NCI-H82 treated with DMSO at 0.1 percent for 48 hours (cell line): ENCODE measurements at regions not wholly inside any gene's neighbourhood (a gene's known extent, or its start where the extent isn't known, plus 50 kb on each side); places are given as distances from the start of the nearest gene placed in this dataset.
"Not testable (repeated sequence)": the region's sequence is repeated elsewhere in the genome, so short reads cannot be mapped to it uniquely, and the experiment has no call there.

Experiments
- DNase-seq: peaks from one replicate; lab custom pipeline; 2025; ENCODE audit not compliant: unreplicated experiment; lab: John Stamatoyannopoulos, UW

GRCh38 chr6:112459758-112460304 is 112.7 kb downstream of the RFPL4B start:
- no peak for DNase-seq

- DNase-seq = no peak
Measured at GRCh38 chr6:112464901-112465665, 118.0 kb downstream of the RFPL4B start.

GRCh38 chr6:112466373-112467151 is 119.4 kb downstream of the RFPL4B start:
- DNase-seq = no peak

DNA sequence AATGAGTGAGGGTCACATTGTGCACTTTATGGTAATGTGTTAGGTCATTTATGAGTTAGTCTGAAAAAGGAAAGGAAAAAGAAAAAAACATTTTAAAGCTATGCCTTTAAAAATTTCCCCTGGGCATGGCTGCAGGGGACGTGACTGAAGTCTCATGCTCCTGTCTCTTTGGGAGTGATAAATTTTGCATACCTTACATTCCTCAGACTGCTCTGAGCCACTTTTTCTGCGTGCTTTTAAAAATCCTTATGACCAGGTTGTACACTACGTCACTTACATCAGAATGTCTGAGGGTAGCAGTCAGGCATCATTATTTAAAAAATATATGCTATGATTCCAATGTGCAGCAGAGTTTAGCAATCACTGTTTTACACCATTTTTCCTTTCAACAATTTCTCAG is 121.2 kb downstream of the RFPL4B start:
- no peak for DNase-seq

DNA sequence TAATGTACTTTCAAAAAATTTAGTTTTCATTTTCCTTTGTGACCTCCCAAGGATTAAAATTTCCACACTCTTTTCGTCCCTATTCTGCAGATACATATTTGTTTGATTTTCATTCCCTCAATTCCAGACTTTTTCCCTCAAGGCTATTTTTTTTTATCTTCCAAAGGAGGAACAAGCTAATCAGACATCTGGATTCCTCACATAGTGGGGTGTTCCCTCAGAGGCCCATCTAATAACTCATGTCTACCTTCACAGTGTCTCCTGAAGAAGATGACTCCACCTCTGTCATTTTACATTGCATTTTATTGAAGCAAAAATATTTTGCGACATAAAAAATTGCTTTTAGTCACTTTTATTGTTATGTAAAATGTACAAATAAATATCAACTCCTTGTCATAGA is 122.2 kb downstream of the RFPL4B start:
- no peak for DNase-seq

DNA sequence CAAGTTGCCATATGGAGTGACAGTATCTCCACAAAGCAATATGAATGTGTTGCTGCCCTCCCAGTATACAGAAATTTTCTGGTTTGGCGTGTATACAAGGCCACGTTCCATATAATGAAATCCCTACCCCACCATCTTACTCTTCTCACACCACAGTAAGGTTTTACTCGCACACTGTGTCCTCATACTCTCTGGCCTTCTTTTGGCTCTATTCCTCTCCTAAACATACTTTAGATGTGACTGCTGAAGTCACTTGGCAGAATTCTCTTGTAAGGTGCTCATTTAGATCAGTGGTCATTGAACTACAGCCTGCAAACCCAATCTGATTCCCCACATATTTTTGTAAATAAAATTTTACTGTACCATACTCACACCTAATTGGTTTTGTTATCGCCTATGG is 123.2 kb downstream of the RFPL4B start:
- DNase-seq = no peak

DNA sequence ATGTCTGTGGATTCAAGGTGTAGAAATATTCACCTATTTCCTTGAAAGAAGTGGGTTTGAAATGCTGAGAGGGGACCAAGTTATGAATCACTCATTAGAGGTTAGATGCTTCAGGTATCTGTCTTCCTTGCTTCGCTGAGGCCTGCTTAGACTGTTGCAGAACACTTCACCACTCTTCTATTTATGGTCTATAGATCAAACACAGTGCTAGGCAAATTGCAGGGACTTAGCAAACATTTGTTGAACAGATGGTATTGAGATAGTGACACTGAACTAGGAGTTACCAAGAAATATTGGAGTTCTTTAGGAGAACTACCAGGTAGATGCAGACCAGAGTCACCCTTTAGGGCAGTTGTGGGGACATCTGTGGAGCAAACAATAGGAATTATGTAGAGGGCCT is 123.8 kb downstream of the RFPL4B start:
- no peak for DNase-seq

DNA sequence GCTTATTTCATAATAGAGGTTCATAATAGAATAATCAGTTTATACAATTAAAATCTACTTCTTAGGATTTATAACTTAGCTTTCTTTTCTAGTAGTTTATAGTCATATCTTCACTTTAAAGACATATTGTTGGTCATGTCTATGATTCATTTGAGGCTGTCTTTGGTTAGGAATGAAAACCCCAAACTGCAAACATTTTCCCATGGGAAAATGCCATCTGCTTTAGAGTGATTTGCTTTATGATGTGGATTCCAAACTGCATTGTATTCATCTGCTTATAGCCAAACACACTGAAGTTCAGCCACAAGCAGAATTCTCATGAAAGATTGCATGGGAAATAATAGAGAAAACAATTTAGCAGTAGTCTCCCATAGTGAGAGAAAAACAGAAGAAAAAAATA is 128.0 kb downstream of the RFPL4B start:
- DNase-seq = no peak

DNA sequence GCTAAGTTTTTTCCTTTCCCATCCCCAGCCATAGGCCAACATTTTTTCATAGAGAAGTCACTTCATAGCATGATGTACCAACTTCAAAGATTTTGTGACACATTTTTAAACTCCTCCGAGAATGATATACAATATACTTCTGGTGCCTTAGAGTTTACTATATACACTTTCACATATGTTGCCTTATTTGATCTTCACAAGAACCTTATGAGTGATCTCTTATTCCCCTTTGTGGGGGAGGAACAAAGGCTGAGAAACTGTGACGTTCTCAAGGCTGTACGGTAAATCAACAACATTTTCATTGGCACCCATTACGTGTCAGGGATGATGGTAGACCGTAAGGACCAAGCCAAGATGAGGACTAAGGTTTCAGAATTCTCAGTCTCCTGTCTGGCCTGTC is 130.0 kb downstream of the RFPL4B start:
- DNase-seq = no peak

DNA sequence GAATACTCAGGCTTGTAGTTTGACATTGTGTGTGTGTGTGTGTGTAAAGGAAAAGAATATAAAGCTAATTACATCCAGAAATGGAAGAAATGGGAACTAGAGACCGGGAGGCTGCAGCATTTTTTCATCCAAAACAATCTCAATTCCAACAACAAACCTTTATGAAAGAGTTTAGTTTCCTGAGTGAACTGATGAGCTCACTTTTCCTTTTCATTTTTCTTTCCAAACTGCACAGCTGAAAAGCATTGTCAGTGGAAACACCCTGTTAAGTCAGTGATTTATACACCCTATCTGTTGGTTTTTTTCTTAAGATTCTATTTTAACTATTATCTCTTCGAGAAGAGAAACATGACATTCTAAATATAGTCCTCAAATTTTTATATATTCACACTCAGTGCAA is 130.9 kb downstream of the RFPL4B start:
- no peak for DNase-seq

GRCh38 chr6:112479975-112480374 is 132.8 kb downstream of the RFPL4B start:
- not testable (repeated sequence) for DNase-seq

- DNase-seq = no peak
Measured at GRCh38 chr6:112480553-112480952, 133.4 kb downstream of the RFPL4B start.

DNA sequence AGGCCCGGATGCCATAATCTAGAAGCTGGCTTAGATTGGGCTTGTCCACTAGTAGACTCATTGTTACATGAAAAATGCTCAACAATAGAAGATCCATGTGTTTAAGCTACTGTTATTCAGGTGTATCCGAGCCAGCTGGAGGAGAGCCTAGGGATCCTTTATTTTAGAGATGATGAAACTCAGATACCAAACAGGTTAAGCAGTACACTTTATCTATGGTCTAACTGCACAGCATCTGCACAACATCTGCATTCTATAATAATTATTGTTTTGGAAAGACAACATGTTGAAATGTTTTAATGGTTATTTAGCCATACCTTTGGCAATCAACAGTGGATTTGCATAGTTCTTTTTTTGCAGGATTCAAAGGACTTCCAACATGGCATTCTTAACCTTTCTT is 134.1 kb downstream of the RFPL4B start:
- DNase-seq = no peak

DNA sequence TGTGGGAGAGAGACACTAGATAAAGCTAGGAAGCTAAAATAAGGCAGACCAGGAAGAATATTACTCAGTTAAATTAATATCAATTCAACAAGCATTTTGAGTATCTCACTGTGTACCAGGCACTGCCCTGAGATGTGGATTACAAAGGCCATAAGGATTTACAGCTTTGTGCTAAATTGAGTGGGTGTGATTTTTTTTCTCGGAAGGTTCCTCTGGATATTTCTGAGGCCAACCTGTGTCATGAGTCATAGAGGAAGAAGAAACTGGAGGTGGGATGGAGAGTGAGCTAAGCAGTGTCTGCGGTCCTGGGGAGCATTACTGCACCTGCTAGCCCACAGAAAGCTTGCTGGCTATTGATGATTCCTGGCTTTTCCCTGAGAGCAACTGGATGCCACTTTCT is 135.2 kb downstream of the RFPL4B start:
- no peak for DNase-seq

GRCh38 chr6:112485120-112485826 is 138.1 kb downstream of the RFPL4B start:
- DNase-seq = no peak

- no peak for DNase-seq
Measured at GRCh38 chr6:112485827-112486212, 138.7 kb downstream of the RFPL4B start.

GRCh38 chr6:112486454-112486853 is 139.3 kb downstream of the RFPL4B start:
- DNase-seq = no peak

DNA sequence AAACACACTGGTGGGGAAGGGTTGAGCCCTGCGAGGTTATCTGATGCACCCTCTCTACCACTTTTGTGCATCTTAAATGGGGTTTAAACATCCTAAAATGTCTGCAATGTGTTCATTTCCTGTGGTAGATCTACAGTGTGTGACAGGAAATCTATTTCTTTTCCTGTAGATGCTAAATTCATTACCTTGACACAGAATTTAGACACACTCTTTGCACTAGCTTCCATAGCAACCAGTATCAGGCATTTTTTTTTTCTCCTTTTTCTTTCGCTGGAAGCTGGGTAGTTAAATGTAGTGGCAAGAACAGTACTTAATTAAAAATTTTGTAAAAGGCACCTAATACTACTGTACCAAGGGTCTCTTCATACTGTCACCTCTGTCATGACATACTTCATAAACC is 141.1 kb downstream of the RFPL4B start:
- DNase-seq = no peak

- no peak for DNase-seq
Measured at GRCh38 chr6:112501705-112502104, 154.6 kb downstream of the RFPL4B start.

GRCh38 chr6:112502351-112503090 is 155.4 kb downstream of the RFPL4B start:
- DNase-seq = no peak

- DNase-seq = no peak
Measured at GRCh38 chr6:112503091-112503596, 156.0 kb downstream of the RFPL4B start.
